ACC112 (cell line): ENCODE measurements at regions not wholly inside any gene's neighbourhood (a gene's known extent, or its start where the extent isn't known, plus 50 kb on each side); places are given as distances from the start of the nearest gene placed in this dataset.
A peak's percentile ranks its signal among the peaks of the same experiment; 100 is the strongest.

Source experiments
- H2AFZ ChIP-seq: fragments of 200-600 bp; sonication (generic); one replicate; pipeline ENCODE4 v1.6.0; 2017; ENCODE audit warnings: antibody characterized with exemption, low read length; ENCODE audit not compliant: unreplicated experiment
- H3K27ac ChIP-seq: fragments of 200-600 bp; sonication (generic); 2 replicates; pipeline ENCODE4 v1.5.1; 2014; ENCODE audit warnings: low read depth, mild to moderate bottlenecking, antibody characterized with exemption, low read length, moderate library complexity
- H3K27me3 ChIP-seq: fragments of 200-600 bp; sonication (generic); 2 replicates; pipeline ENCODE4 v1.6.1; 2014; ENCODE audit warnings: mild to moderate bottlenecking, antibody characterized with exemption, low read length, moderate library complexity, mixed read lengths; ENCODE audit not compliant: insufficient read depth
- H3K36me3 ChIP-seq: fragments of 200-600 bp; sonication (generic); 2 replicates; pipeline ENCODE4 v1.6.1; 2016; ENCODE audit warnings: mild to moderate bottlenecking, antibody characterized with exemption, low read length, moderate library complexity, mixed read lengths; ENCODE audit not compliant: insufficient read depth
- H3K4me1 ChIP-seq: fragments of 200-600 bp; sonication (generic); one replicate; pipeline ENCODE4 v1.6.1; 2016; ENCODE audit warnings: low read length, mixed read lengths; ENCODE audit not compliant: insufficient read depth, unreplicated experiment, control insufficient read depth
- H3K4me3 ChIP-seq: fragments of 200-600 bp; sonication (generic); 2 replicates; pipeline ENCODE4 v1.5.1; 2014; ENCODE audit warnings: mild to moderate bottlenecking, low read depth, low read length
- H3K79me2 ChIP-seq: fragments of 200-600 bp; sonication (generic); one replicate; pipeline ENCODE4 v1.6.0; 2016; ENCODE audit warnings: low read length; ENCODE audit not compliant: control insufficient read depth, unreplicated experiment, insufficient read depth

GRCh38 chr5:57581222-57581621, 98.6 kb upstream of the ACTBL2 start:
- Histone ChIP-seq H3K79me2 (no peaks in the 10 kb centered on the region), H3K27me3 (no peaks in the 10 kb centered on the region), H3K36me3 (no peaks in the 10 kb centered on the region), H3K27ac (no peak overlapping the region), H3K4me3 (no peak overlapping the region), H3K4me1 (no peaks in the 10 kb centered on the region), H2AFZ (no peak overlapping the region)

GRCh38 chr5:57577432-57578175, 95.0 kb upstream of the ACTBL2 start:
- Histone ChIP-seq H3K27me3 (no peaks in the 10 kb centered on the region), H3K4me3 (no peak overlapping the region), H3K27ac (no peak overlapping the region), H2AFZ (no peak overlapping the region), H3K79me2 (no peaks in the 10 kb centered on the region), H3K36me3 (no peaks in the 10 kb centered on the region), H3K4me1 (no peaks in the 10 kb centered on the region)

- H3K27me3 ChIP-seq, result no peaks in the 10 kb centered on the region
- no peak overlapping the region for H2AFZ ChIP-seq
- no peaks in the 10 kb centered on the region for H3K4me1 ChIP-seq
- no peak overlapping the region for H3K4me3 ChIP-seq
- H3K36me3 ChIP-seq, result no peaks in the 10 kb centered on the region
- no peak overlapping the region for H3K27ac ChIP-seq
- H3K79me2 ChIP-seq, result no peaks in the 10 kb centered on the region
These were observed 93.7 kb upstream of the ACTBL2 start for GRCh38 chr5:57576317-57576716.

GRCh38 chr5:57575839-57576238, 93.2 kb upstream of the ACTBL2 start:
- Histone ChIP-seq H3K79me2 (no peaks in the 10 kb centered on the region), H3K4me1 (no peaks in the 10 kb centered on the region), H3K36me3 (no peaks in the 10 kb centered on the region), H3K27me3 (no peaks in the 10 kb centered on the region), H3K27ac (no peak overlapping the region), H2AFZ (no peak overlapping the region), H3K4me3 (no peak overlapping the region)

GRCh38 chr5:57572461-57572860, 89.8 kb upstream of the ACTBL2 start:
- Histone ChIP-seq H2AFZ (no peak overlapping the region), H3K27me3 (no peaks in the 10 kb centered on the region), H3K36me3 (no peaks in the 10 kb centered on the region), H3K4me1 (peaks cover under 1% of the 10 kb centered on the region), H3K4me3 (no peak overlapping the region), H3K79me2 (no peaks in the 10 kb centered on the region), H3K27ac (no peak overlapping the region)

GRCh38 chr5:57569601-57570000, 87.0 kb upstream of the ACTBL2 start:
- no peaks in the 10 kb centered on the region for H3K36me3 ChIP-seq
- no peak overlapping the region for H2AFZ ChIP-seq
- peaks cover 13% of the 10 kb centered on the region for H3K4me1 ChIP-seq
- no peaks in the 10 kb centered on the region for H3K79me2 ChIP-seq
- H3K27me3 ChIP-seq, result no peaks in the 10 kb centered on the region
- H3K27ac ChIP-seq, result no peak overlapping the region
- no peak overlapping the region for H3K4me3 ChIP-seq

- Histone ChIP-seq H3K27me3 (no peaks in the 10 kb centered on the region), H2AFZ (no peak overlapping the region), H3K79me2 (no peaks in the 10 kb centered on the region), H3K4me3 (no peak overlapping the region), H3K27ac (no peak overlapping the region), H3K36me3 (no peaks in the 10 kb centered on the region), H3K4me1 (peaks cover 13% of the 10 kb centered on the region)
These were observed 85.5 kb upstream of the ACTBL2 start for GRCh38 chr5:57568136-57568535.

- Histone ChIP-seq H3K36me3 (no peaks in the 10 kb centered on the region), H3K4me3 (no peak overlapping the region), H2AFZ (peak overlapping the region; percentile 65)
These were observed 84.3 kb upstream of the ACTBL2 start for GRCh38 chr5:57566914-57567313.

GRCh38 chr5:57561231-57561842, 78.7 kb upstream of the ACTBL2 start:
- Histone ChIP-seq H3K36me3 (no peaks in the 10 kb centered on the region), H3K27ac (no peak overlapping the region), H3K4me3 (no peak overlapping the region), H3K27me3 (0 out of 2 replicates have a peak, but pooled peaks cover 3% of the 10 kb centered on the region), H3K79me2 (no peaks in the 10 kb centered on the region), H2AFZ (no peak overlapping the region), H3K4me1 (peaks cover 2% of the 10 kb centered on the region)

More at GRCh38 chr5:57566914-57567313, 84.3 kb upstream of the ACTBL2 start:
- H3K27me3 ChIP-seq, result 0 out of 2 replicates have a peak, but pooled peaks cover 2% of the 10 kb centered on the region
- peaks cover 13% of the 10 kb centered on the region for H3K4me1 ChIP-seq
- H3K27ac ChIP-seq, result peak overlapping the region; percentile 70
- H3K79me2 ChIP-seq, result no peaks in the 10 kb centered on the region

- Histone ChIP-seq H3K36me3 (no peaks in the 10 kb centered on the region), H3K4me3 (no peak overlapping the region), H3K27me3 (0 out of 2 replicates have a peak, but pooled peaks cover 3% of the 10 kb centered on the region), H3K27ac (no peak overlapping the region), H2AFZ (no peak overlapping the region), H3K4me1 (no peaks in the 10 kb centered on the region), H3K79me2 (no peaks in the 10 kb centered on the region)
These were observed 76.6 kb upstream of the ACTBL2 start for GRCh38 chr5:57559110-57559635.

GRCh38 chr5:57552033-57552432, 69.4 kb upstream of the ACTBL2 start:
- no peaks in the 10 kb centered on the region for H3K79me2 ChIP-seq
- no peak overlapping the region for H3K27ac ChIP-seq
- no peaks in the 10 kb centered on the region for H3K4me1 ChIP-seq
- no peaks in the 10 kb centered on the region for H3K36me3 ChIP-seq
- H2AFZ ChIP-seq, result no peak overlapping the region
- H3K4me3 ChIP-seq, result no peak overlapping the region
- H3K27me3 ChIP-seq, result no peaks in the 10 kb centered on the region
